ENCODE measurements at regions not wholly inside any gene's neighbourhood (a gene's known extent, or its start where the extent isn't known, plus 50 kb on each side); places are given as distances from the start of the nearest gene placed in this dataset.

- H3K27me3 Mint-ChIP-seq, result peaks cover 11% of the 10 kb centered on the region
- no peak for TF ChIP-seq CTCF (IDR thresholded peaks at IDR 0.05)
- ATAC-seq (peak; percentile 73), DNase-seq (peak; percentile 51)
- H3K27ac Mint-ChIP-seq, result no peak overlapping the region
- POLR2A ChIA-PET, result no interaction called here
- CTCF ChIA-PET, result interaction anchor here (1.4 to 1.8 kb wide), 3 partner anchors 20 to 197 kb away, joined by 5 to 11 read pairs (median 6); no protein-coding TSS in a partner anchor
- H3K4me1 Mint-ChIP-seq (ENCODE audit: low read depth), result no peaks in the 10 kb centered on the region
- intact Hi-C loops (cut with micrococcal nuclease), result no loop called here
- no peak overlapping the region for H3K4me3 Mint-ChIP-seq
- peaks cover 2% of the 10 kb centered on the region for H3K9me3 Mint-ChIP-seq
- H3K36me3 Mint-ChIP-seq (ENCODE audit: low read depth), result no peaks in the 10 kb centered on the region
Observed at GRCh38 chr5:148760945-148761638, 65.3 kb upstream of the ADRB2 start.

- ChIA-PET CTCF (interaction anchor here (1.0 to 1.3 kb wide), 2 partner anchors 22 to 25 kb away, joined by 3 read pairs; no protein-coding TSS in a partner anchor), POLR2A (no interaction called here)
- DNase-seq (no peak), ATAC-seq (no peak)
- no peaks in the 10 kb centered on the region for H3K36me3 Mint-ChIP-seq (ENCODE audit: low read depth)
- H3K9me3 Mint-ChIP-seq, result no peaks in the 10 kb centered on the region
- peaks cover 16% of the 10 kb centered on the region for H3K27me3 Mint-ChIP-seq
- H3K4me1 Mint-ChIP-seq (ENCODE audit: low read depth), result no peaks in the 10 kb centered on the region
- no peak overlapping the region for H3K4me3 Mint-ChIP-seq
- no peak overlapping the region for H3K27ac Mint-ChIP-seq
- TF ChIP-seq CTCF (IDR thresholded peaks at IDR 0.05), result no peak
- intact Hi-C loops (cut with micrococcal nuclease), result no loop called here
Observed at GRCh38 chr5:148763996-148764395, 62.4 kb upstream of the ADRB2 start.

DNA sequence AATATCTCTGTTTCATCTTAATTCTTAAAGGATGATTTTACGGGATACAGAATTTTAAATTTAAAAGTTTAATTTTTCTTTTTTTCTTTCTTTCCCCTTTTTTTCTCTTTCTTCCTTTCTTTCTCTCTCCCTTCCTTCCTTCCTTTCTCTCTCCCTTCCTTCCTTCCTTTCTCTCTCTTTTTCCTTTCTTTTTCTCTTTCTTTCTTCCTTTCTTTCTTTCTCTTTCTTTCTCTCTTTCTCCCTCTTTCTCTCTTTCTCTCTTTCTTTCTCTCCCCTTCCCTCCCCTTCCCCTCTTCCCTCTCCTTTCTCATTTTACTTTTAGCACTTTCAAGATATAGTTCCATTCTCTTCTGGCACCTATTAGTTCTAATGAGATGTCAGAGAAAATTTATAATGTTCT, 61.4 kb upstream of the ADRB2 start:
- POLR2A ChIA-PET, result no interaction called here
- no peaks in the 10 kb centered on the region for H3K36me3 Mint-ChIP-seq (ENCODE audit: low read depth)
- H3K27me3 Mint-ChIP-seq, result peaks cover 17% of the 10 kb centered on the region
- H3K4me1 Mint-ChIP-seq (ENCODE audit: low read depth), result no peaks in the 10 kb centered on the region
- TF ChIP-seq CTCF (IDR thresholded peaks at IDR 0.05), result no peak
- H3K4me3 Mint-ChIP-seq, result no peak overlapping the region
- intact Hi-C loops (cut with micrococcal nuclease), result no loop called here
- CTCF ChIA-PET, result no interaction called here
- H3K27ac Mint-ChIP-seq, result no peak overlapping the region
- ATAC-seq (no peak), DNase-seq (no peak)
- H3K9me3 Mint-ChIP-seq, result no peaks in the 10 kb centered on the region

DNA sequence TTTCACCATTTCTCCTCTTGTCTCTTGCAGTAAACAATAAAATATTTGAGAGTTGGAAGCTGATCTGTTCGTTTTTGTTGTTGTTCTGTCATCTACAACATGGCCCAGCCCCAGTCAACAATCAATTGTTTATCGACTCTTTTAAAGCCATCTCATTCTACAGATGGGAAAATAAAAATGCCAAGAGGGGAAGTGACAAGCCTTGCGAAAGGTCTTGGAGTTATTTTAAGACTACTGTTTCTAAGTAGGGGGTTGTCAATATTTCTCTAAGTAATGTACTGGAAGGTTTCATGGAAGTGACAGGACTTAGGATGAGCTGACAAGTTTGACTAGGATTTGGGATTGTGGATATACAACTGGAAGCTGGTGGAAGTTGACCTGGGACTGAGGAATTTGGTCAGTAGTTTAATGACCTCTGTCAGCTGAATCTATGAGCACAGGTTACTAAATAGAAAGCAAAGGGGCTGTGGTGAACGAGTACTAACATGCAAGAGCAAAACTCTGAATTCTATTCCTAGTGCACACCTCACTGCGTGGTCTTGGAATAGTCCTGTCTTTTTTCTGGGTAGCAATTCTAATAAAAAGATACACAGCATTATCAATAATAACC, 57.5 kb upstream of the ADRB2 start:
- Mint-ChIP-seq H3K9me3 (no peaks in the 10 kb centered on the region), H3K36me3 (ENCODE audit: low read depth) (no peaks in the 10 kb centered on the region), H3K4me3 (no peak overlapping the region), H3K27me3 (peaks cover 27% of the 10 kb centered on the region), H3K4me1 (ENCODE audit: low read depth) (no peaks in the 10 kb centered on the region), H3K27ac (no peak overlapping the region)
- ATAC-seq, result no peak
- intact Hi-C loops (cut with micrococcal nuclease), result no loop called here
- no peak for DNase-seq
- ChIA-PET CTCF (interaction anchor here (1.1 kb wide), 1 partner anchor 267 kb away, joined by 3 read pairs; no protein-coding TSS in a partner anchor), POLR2A (no interaction called here)
- TF ChIP-seq CTCF (IDR thresholded peaks at IDR 0.05), result no peak

DNA sequence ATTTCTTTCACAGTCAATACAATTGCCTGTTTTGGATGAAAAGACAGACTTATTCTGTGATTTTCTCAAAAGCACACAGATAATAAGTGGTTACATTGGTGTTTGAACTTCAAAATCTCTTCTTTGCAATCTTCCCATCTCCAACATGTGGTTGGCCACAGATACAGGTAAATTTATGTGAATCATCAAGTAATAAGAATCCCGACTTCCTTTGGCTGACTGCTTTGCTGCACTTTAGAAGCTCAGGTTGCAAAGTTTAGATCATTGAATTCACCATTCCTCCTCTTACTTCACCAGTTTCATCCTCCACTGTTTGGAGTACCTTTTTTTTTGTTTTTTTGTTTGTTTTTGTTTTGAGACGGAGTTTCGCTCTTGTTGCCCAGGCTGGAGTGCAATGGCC, 56.5 kb upstream of the ADRB2 start:
- H3K4me3 Mint-ChIP-seq, result no peak overlapping the region
- peaks cover 25% of the 10 kb centered on the region for H3K27me3 Mint-ChIP-seq
- no peak overlapping the region for H3K27ac Mint-ChIP-seq
- H3K9me3 Mint-ChIP-seq, result no peaks in the 10 kb centered on the region
- no peaks in the 10 kb centered on the region for H3K4me1 Mint-ChIP-seq (ENCODE audit: low read depth)
- ChIA-PET CTCF (interaction anchor here (1.1 to 2.1 kb wide), 2 partner anchors 29 to 266 kb away, joined by 3 to 7 read pairs; no protein-coding TSS in a partner anchor), POLR2A (no interaction called here)
- H3K36me3 Mint-ChIP-seq (ENCODE audit: low read depth), result no peaks in the 10 kb centered on the region
- DNase-seq (no peak), ATAC-seq (no peak)
- no peak for TF ChIP-seq CTCF (IDR thresholded peaks at IDR 0.05)
- intact Hi-C loops (cut with micrococcal nuclease), result no loop called here
